ENCODE measurements at regions not wholly inside any gene's neighbourhood (a gene's known extent, or its start where the extent isn't known, plus 50 kb on each side); places are given as distances from the start of the nearest gene placed in this dataset.

- Histone ChIP-seq H4K5ac (ENCODE audit: insufficient read length, low read depth, low read length) (no peak overlapping the region), H2BK20ac (ENCODE audit: low read length) (no peak overlapping the region), H3K18ac (ENCODE audit: extremely low read depth, low read length) (no peak overlapping the region), H3K9ac (replicated peaks in 1 of 4; ENCODE audit: extremely low read depth in 1 of 4, low read depth in 3 of 4, low read length in 3 of 4) (no peak overlapping the region), H4K8ac (ENCODE audit: extremely low read depth, insufficient read depth, low read length) (no peak overlapping the region), H3K36me3 (ENCODE audit: control insufficient read depth in 2 of 4, insufficient read depth in 4 of 4, low read length in 3 of 4) (no peaks in the 10 kb centered on the region), H2AFZ (ENCODE audit: low read length) (no peak overlapping the region), H3K27me3 (replicated peaks in 1 of 4; ENCODE audit: control insufficient read depth in 3 of 4, extremely low read depth in 1 of 4, insufficient read depth in 3 of 4, low read length in 3 of 4) (no peaks in the 10 kb centered on the region), H3K23me2 (ENCODE audit: low read depth, low read length) (no peaks in the 10 kb centered on the region), H3K9me3 (ENCODE audit: insufficient read depth in 2 of 2, low read depth in 1 of 2, low read length in 1 of 2) (no peaks in the 10 kb centered on the region), H2BK5ac (ENCODE audit: low read depth, low read length) (no peak overlapping the region), H3K23ac (ENCODE audit: insufficient read length) (no peak overlapping the region), H3K56ac (replicated peaks; ENCODE audit: insufficient read length, low read depth, low read length) (no peak overlapping the region), H3K4ac (replicated peaks; ENCODE audit: insufficient read length, low read depth, low read length) (no peak overlapping the region), H4K20me1 (replicated peaks in 1 of 2; ENCODE audit: control insufficient read depth in 1 of 2, insufficient read depth in 2 of 2, low read length in 2 of 2) (no peaks in the 10 kb centered on the region), H3K27ac (ENCODE audit: low read depth, low read length) (no peak overlapping the region), H3K4me3 (ENCODE audit: extremely low read depth in 1 of 4, insufficient read depth in 2 of 4, low read depth in 3 of 4, low read length in 4 of 4) (no peak overlapping the region), H2BK15ac (ENCODE audit: low read length) (no peak overlapping the region), H3K79me2 (ENCODE audit: control insufficient read depth in 1 of 2, insufficient read depth in 2 of 2, low read length in 2 of 2) (no peaks in the 10 kb centered on the region), H2BK12ac (ENCODE audit: low read depth, low read length) (no peak overlapping the region), H2BK120ac (replicated peaks; ENCODE audit: low read depth, low read length) (no peak overlapping the region), H3K79me1 (ENCODE audit: low read depth, low read length) (no peaks in the 10 kb centered on the region), H3K4me1 (replicated peaks in 1 of 4; ENCODE audit: control insufficient read depth in 3 of 4, insufficient read depth in 4 of 4, low read length in 3 of 4) (no peaks in the 10 kb centered on the region), H2AK5ac (ENCODE audit: low read depth, low read length) (no peak overlapping the region), H3K4me2 (ENCODE audit: insufficient read depth in 1 of 2, low read depth in 2 of 2, low read length in 2 of 2) (no peak overlapping the region), H4K91ac (replicated peaks; ENCODE audit: insufficient read length, low read length) (no peak overlapping the region), H3K14ac (ENCODE audit: insufficient read length) (no peak overlapping the region)
- DNase-seq (ENCODE audit: low read depth in 1 of 2, low spot score in 2 of 2) (no peak), FAIRE-seq (no peak)
- CTCF ChIA-PET (ENCODE audit: partially characterized antibody) = interaction anchor here (1.0 kb wide), 1 partner anchor 14 kb away, joined by 3 read pairs; no protein-coding TSS in a partner anchor
- POLR2A ChIA-PET (ENCODE audit: partially characterized antibody) = no interaction called here
- 93% methylated on average over 1 of the region's 1 CpG; no CpG with 5 or more reads in 1 of the 2 experiments for WGBS, 2 experiments (ENCODE audit: extremely low coverage in 1 of 2, insufficient coverage in 1 of 2, insufficient read length in 1 of 2, insufficient replicate concordance in 2 of 2, low coverage in 1 of 2, low lambda C conversion rate in 2 of 2, missing lambda C conversion rate in 1 of 2)
- TF ChIP-seq ATF2 (IDR thresholded peaks at IDR 0.05; ENCODE audit: low read length) (no peak), SIRT6 (IDR thresholded peaks at IDR 0.05; ENCODE audit: low read length) (no peak), ASH2L (IDR thresholded peaks at IDR 0.05; ENCODE audit: low read length) (no peak), CEBPB (IDR thresholded peaks at IDR 0.05; ENCODE audit: low read depth, low read length) (no peak), CBX8 (IDR thresholded peaks at IDR 0.05; ENCODE audit: borderline replicate concordance, low read depth, low read length) (no peak), EZH2 (IDR thresholded peaks at IDR 0.05; ENCODE audit: low read depth, low read length, severe bottlenecking) (no peak), USF2 (IDR thresholded peaks at IDR 0.05; ENCODE audit: low read length) (no peak), TBP (IDR thresholded peaks at IDR 0.05; ENCODE audit: low read depth, low read length) (no peak), BACH1 (IDR thresholded peaks at IDR 0.05; ENCODE audit: low read length) (no peak), EGR1 (IDR thresholded peaks at IDR 0.05; ENCODE audit: borderline replicate concordance, low read depth, low read length) (no peak), POLR2AphosphoS5 (IDR thresholded peaks at IDR 0.05; ENCODE audit: low read depth, low read length) (no peak)
These were observed 85.1 kb downstream of the STMND1 start for GRCh38 chr6:17186925-17187324.
